Neural crest cell (in vitro differentiated cells): ENCODE measurements at regions not wholly inside any gene's neighbourhood (a gene's known extent, or its start where the extent isn't known, plus 50 kb on each side); places are given as distances from the start of the nearest gene placed in this dataset.

Experiments
- DNase-seq: peaks from one replicate; pipeline ENCODE4 v3.0.0; 2021; ENCODE audit warnings: low read depth, mixed read lengths, low spot score
- H3K27ac Mint-ChIP-seq: one replicate; pipeline ENCODE4 v1.8.0; 2021; ENCODE audit warnings: mild to moderate bottlenecking, mixed read lengths; ENCODE audit not compliant: unreplicated experiment
- H3K27me3 Mint-ChIP-seq: 2 replicates; pipeline ENCODE4 v1.8.0; 2021; ENCODE audit warnings: low read depth, mild to moderate bottlenecking, mixed read lengths
- H3K36me3 Mint-ChIP-seq: 2 replicates; pipeline ENCODE4 v1.8.0; 2021; ENCODE audit warnings: low read depth, mild to moderate bottlenecking, mixed read lengths
- H3K4me1 Mint-ChIP-seq: 2 replicates; pipeline ENCODE4 v1.8.0; 2021; ENCODE audit warnings: mixed read lengths
- H3K4me3 Mint-ChIP-seq: one replicate; pipeline ENCODE4 v1.8.0; 2021; ENCODE audit warnings: mild to moderate bottlenecking, mixed read lengths
- H3K9me3 Mint-ChIP-seq: 2 replicates; pipeline ENCODE4 v1.8.0; 2021; ENCODE audit warnings: mixed read lengths
- CTCF ChIP-seq: fragments of 200-600 bp; sonication (generic); conservative IDR thresholded peaks from 2 replicates; pipeline ENCODE4 v1.5.0; 2021; ENCODE audit warnings: antibody characterized with exemption, mild to moderate bottlenecking

GRCh38 chr2:145584353-145584752 lies 1064.4 kb upstream of the ZEB2 start:
- Mint-ChIP-seq H3K9me3 (peaks cover under 1% of the 10 kb centered on the region), H3K4me1 (no peaks in the 10 kb centered on the region), H3K36me3 (no peaks in the 10 kb centered on the region), H3K4me3 (no peak overlapping the region), H3K27ac (no peak overlapping the region), H3K27me3 (no peaks in the 10 kb centered on the region)
- no peak for DNase-seq
- TF ChIP-seq CTCF: no peak

- Mint-ChIP-seq H3K9me3 (peaks cover 15% of the 10 kb centered on the region), H3K27me3 (no peaks in the 10 kb centered on the region), H3K4me1 (no peaks in the 10 kb centered on the region), H3K27ac (no peak overlapping the region), H3K4me3 (no peak overlapping the region), H3K36me3 (peaks cover 4% of the 10 kb centered on the region)
- no peak for DNase-seq
- TF ChIP-seq CTCF: no peak
Measured at GRCh38 chr2:145573608-145574007, 1053.7 kb upstream of the ZEB2 start.

- Mint-ChIP-seq H3K36me3 (no peaks in the 10 kb centered on the region), H3K27ac (no peak overlapping the region), H3K27me3 (no peaks in the 10 kb centered on the region), H3K4me1 (no peaks in the 10 kb centered on the region), H3K4me3 (no peak overlapping the region), H3K9me3 (peaks cover 9% of the 10 kb centered on the region)
- no peak for DNase-seq
- TF ChIP-seq CTCF: no peak
Measured at GRCh38 chr2:145572238-145572637, 1052.3 kb upstream of the ZEB2 start.

- Mint-ChIP-seq H3K27me3 (no peaks in the 10 kb centered on the region), H3K4me3 (no peak overlapping the region)
Measured at GRCh38 chr2:145569108-145569507, 1049.2 kb upstream of the ZEB2 start.

GRCh38 chr2:145563741-145564615 lies 1044.1 kb upstream of the ZEB2 start:
- H3K27me3 Mint-ChIP-seq: no peaks in the 10 kb centered on the region
- peaks cover 30% of the 10 kb centered on the region for H3K4me1 Mint-ChIP-seq
- H3K27ac Mint-ChIP-seq: no peak overlapping the region
- H3K4me3 Mint-ChIP-seq: no peak overlapping the region
- no peak for TF ChIP-seq CTCF
- DNase-seq: no peak
- no peaks in the 10 kb centered on the region for H3K36me3 Mint-ChIP-seq
- H3K9me3 Mint-ChIP-seq: peaks cover 2% of the 10 kb centered on the region

More at GRCh38 chr2:145569108-145569507, 1049.2 kb upstream of the ZEB2 start:
- DNase-seq: no peak
- peaks cover 11% of the 10 kb centered on the region for H3K9me3 Mint-ChIP-seq
- no peaks in the 10 kb centered on the region for H3K36me3 Mint-ChIP-seq
- H3K27ac Mint-ChIP-seq: no peak overlapping the region
- H3K4me1 Mint-ChIP-seq: no peaks in the 10 kb centered on the region
- no peak for TF ChIP-seq CTCF
